Lung (tissue), 11 donors: ENCODE measurements at regions not wholly inside any gene's neighbourhood (a gene's known extent, or its start where the extent isn't known, plus 50 kb on each side); places are given as distances from the start of the nearest gene placed in this dataset.

Source experiments
- ATAC-seq: fragments of 200-7000 bp; cut with Tn5 transposase; one replicate; pipeline ENCODE4 v1.9.1; 2020; ENCODE audit warnings: moderate number of reproducible peaks; ENCODE audit not compliant: insufficient read depth, low FRiP score
- DNase-seq, 3 donors: peaks; one replicate each; pipeline ENCODE4 v3.0.0-alpha.2; 2013 to 2017
- H3K27ac ChIP-seq, 2 donors: one replicate each; pipeline ENCODE4 v1.5.1; 2013; ENCODE audit warnings: mild to moderate bottlenecking in 2 of 2, moderate library complexity in 2 of 2, control low read depth in 1 of 2, inconsistent platforms in 1 of 2, low read depth in 1 of 2, low read length in 1 of 2
- H3K27me3 ChIP-seq, 3 donors: one replicate each; pipeline ENCODE4 v1.5.1; 2013; ENCODE audit warnings: low read length in 2 of 3; ENCODE audit not compliant: control insufficient read depth in 3 of 3, insufficient read depth in 3 of 3
- H3K36me3 ChIP-seq, 4 donors: one replicate each; pipeline ENCODE4 v1.5.1; 2013; ENCODE audit warnings: low read length in 4 of 4, mild to moderate bottlenecking in 1 of 4, moderate library complexity in 1 of 4; ENCODE audit not compliant: control insufficient read depth in 4 of 4, insufficient read depth in 4 of 4
- H3K4me1 ChIP-seq, 5 donors: one replicate each; pipeline ENCODE4 v1.5.1; 2013; ENCODE audit warnings: low read length in 5 of 5, mild to moderate bottlenecking in 2 of 5, moderate library complexity in 1 of 5; ENCODE audit not compliant: control insufficient read depth in 5 of 5, insufficient read depth in 5 of 5
- H3K4me3 ChIP-seq: one replicate; pipeline ENCODE4 v1.5.1; 2013; ENCODE audit warnings: mild to moderate bottlenecking, control low read depth, moderate library complexity
- H3K9ac ChIP-seq, 2 donors: one replicate each; pipeline ENCODE4 v1.5.1; 2013; ENCODE audit warnings: low read length in 2 of 2, control low read depth in 1 of 2; ENCODE audit not compliant: insufficient read depth in 1 of 2
- H3K9me3 ChIP-seq, 4 donors: one replicate each; pipeline ENCODE4 v1.5.1; 2013; ENCODE audit warnings: low read length in 3 of 4, mild to moderate bottlenecking in 1 of 4, moderate library complexity in 1 of 4; ENCODE audit not compliant: control insufficient read depth in 4 of 4, insufficient read depth in 3 of 4
- CTCF ChIP-seq: IDR thresholded peaks from 2 replicates; pipeline ENCODE4 v1.5.1; 2012; ENCODE audit warnings: mild to moderate bottlenecking; ENCODE audit errors: control extremely low read depth, extremely low read depth
- WGBS, 2 donors: extraction: QIAGEN DNeasy Blood & Tissue Kit; methylation state at CpG; one replicate each; pipeline ENCODE4 v1.1.7; 2013; 5-methylcytosine and 5-hydroxymethylcytosine counted together
- donor health status: control.
- donor health status: control.
- donor health status: Bipolar disorder and iron deficiency.
- donor health status: healthy.
- donor health status: DM: yes; HTN: yes; CAD: no.

- Histone ChIP-seq H3K9ac (no peak overlapping the region), H3K27ac (no peak overlapping the region), H3K4me3 (no peak overlapping the region), H3K36me3 (no peaks in the 10 kb centered on the region), H3K4me1 (no peaks in the 10 kb centered on the region), H3K27me3 (no peaks in the 10 kb centered on the region), H3K9me3 (no peaks in the 10 kb centered on the region)
- ATAC-seq (no peak), DNase-seq (no peak)
- 47 to 54% methylated on average over 3 of the region's 3 CpGs for WGBS, 2 donors
- TF ChIP-seq CTCF: no peak
Observed at GRCh38 chr4:136992032-136992431, 540.3 kb downstream of the PCDH18 start.

GRCh38 chr4:136985683-136986082, 546.6 kb downstream of the PCDH18 start:
- H3K27ac ChIP-seq: no peak overlapping the region
- no peak for TF ChIP-seq CTCF
- 28 to 34% methylated on average over 1 of the region's 1 CpG for WGBS, 2 donors
- H3K9me3 ChIP-seq: no peaks in the 10 kb centered on the region
- DNase-seq (no peak), ATAC-seq (no peak)
- no peaks in the 10 kb centered on the region for H3K27me3 ChIP-seq
- no peaks in the 10 kb centered on the region for H3K4me1 ChIP-seq
- no peak overlapping the region for H3K9ac ChIP-seq
- H3K4me3 ChIP-seq: no peak overlapping the region
- no peaks in the 10 kb centered on the region for H3K36me3 ChIP-seq

GRCh38 chr4:136967069-136967468, 565.2 kb downstream of the PCDH18 start:
- H3K4me1 ChIP-seq: no peaks in the 10 kb centered on the region
- no peak overlapping the region for H3K9ac ChIP-seq
- 76 to 88% methylated on average over 4 of the region's 4 CpGs for WGBS, 2 donors
- H3K9me3 ChIP-seq: no peaks in the 10 kb centered on the region
- no peak overlapping the region for H3K4me3 ChIP-seq
- H3K27me3 ChIP-seq: no peaks in the 10 kb centered on the region
- H3K36me3 ChIP-seq: no peaks in the 10 kb centered on the region
- no peak overlapping the region for H3K27ac ChIP-seq
- no peak for TF ChIP-seq CTCF
- ATAC-seq (no peak), DNase-seq (no peak)

- H3K9ac ChIP-seq: no peak overlapping the region
- no peaks in the 10 kb centered on the region for H3K9me3 ChIP-seq
- DNase-seq (no peak), ATAC-seq (no peak)
- TF ChIP-seq CTCF: no peak
- H3K27ac ChIP-seq: no peak overlapping the region
- no peak overlapping the region for H3K4me3 ChIP-seq
- H3K4me1 ChIP-seq: no peaks in the 10 kb centered on the region
- WGBS, 2 donors: 78 to 83% methylated on average over 3 of the region's 3 CpGs
- H3K27me3 ChIP-seq: no peaks in the 10 kb centered on the region
- H3K36me3 ChIP-seq: no peaks in the 10 kb centered on the region
Observed at GRCh38 chr4:136965478-136965877, 566.8 kb downstream of the PCDH18 start.
